A549 (cell line): ENCODE measurements at regions not wholly inside any gene's neighbourhood (a gene's known extent, or its start where the extent isn't known, plus 50 kb on each side); places are given as distances from the start of the nearest gene placed in this dataset.

ENCODE experiments used
- ATAC-seq, 2 experiments: fragments of 200-7000 bp in 1 of 2; fragments of >200 bp in 1 of 2; cut with Nextera tagmentation in 1 of 2; cut with Tn5 transposase in 1 of 2; 3 replicates each; pipeline versions ENCODE4 v1.8.0 to v1.9.1; 2018 to 2020; ENCODE audit warnings: mild to moderate bottlenecking in 1 of 2, moderate library complexity in 1 of 2
- CTCF ChIA-PET: fragments of 300-600 bp; sonication (Branson Sonifier 250); formaldehyde crosslinking; extraction: SDS; loops from one replicate; lab custom pipeline; 2021; ENCODE audit warnings: antibody characterized with exemption, inconsistent platforms; lab: Yijun Ruan, JAX
- POLR2A ChIA-PET: fragments of 350-600 bp; formaldehyde crosslinking; extraction: SDS; loops from one replicate; lab custom pipeline; 2021; ENCODE audit warnings: antibody characterized with exemption, inconsistent platforms; lab: Yijun Ruan, JAX
- DNase-seq, 2 experiments: peaks; one replicate each; pipeline versions ENCODE4 v3.0.0 to v3.0.0-alpha.2; 2011 to 2016; ENCODE audit warnings: low read depth in 1 of 2, low spot score in 1 of 2
- FAIRE-seq: peaks from 2 replicates; lab custom pipeline; 2011; peaks lifted over from hg19 to GRCh38; lab: Jason Lieb, UNC
- H3K27ac ChIP-seq, 2 experiments: fragments of >200 bp; sonication (Bioruptor Twin); formaldehyde crosslinking; 3 replicates each; pipeline ENCODE4 v1.5.1; 2016 to 2017
- H3K4me1 ChIP-seq: fragments of >200 bp; sonication (Bioruptor Twin); formaldehyde crosslinking; 3 replicates; pipeline ENCODE4 v1.6.1; 2016
- H3K4me2 ChIP-seq: fragments of >200 bp; sonication (Bioruptor Twin); formaldehyde crosslinking; 3 replicates; pipeline ENCODE4 v1.6.1; 2016
- H3K4me3 ChIP-seq: fragments of >200 bp; sonication (Bioruptor Twin); formaldehyde crosslinking; 3 replicates; pipeline ENCODE4 v1.5.1; 2016
- H3K9me3 ChIP-seq: fragments of >200 bp; sonication (Bioruptor Twin); formaldehyde crosslinking; 3 replicates; pipeline ENCODE4 v1.6.1; 2016
- CEBPB ChIP-seq, 2 experiments: fragments of >200 bp in 1 of 2; sonication (Bioruptor Twin) in 1 of 2; formaldehyde crosslinking in 1 of 2; IDR thresholded peaks; 2 replicates each; pipeline ENCODE4 v1.6.1; 2012 to 2016
- EHF ChIP-seq: fragments of 250-450 bp; sonication (Bioruptor Pico); IDR thresholded peaks from 2 replicates; pipeline ENCODE4 v1.5.0; 2020; ENCODE audit warnings: mild to moderate bottlenecking
- EHMT2 ChIP-seq: fragments of 200-600 bp; sonication (generic); IDR thresholded peaks from 2 replicates; pipeline ENCODE4 v1.6.1; 2016; ENCODE audit warnings: antibody characterized with exemption, low read depth, mild to moderate bottlenecking, moderate library complexity
- ESRRA ChIP-seq: fragments of 150-350 bp; IDR thresholded peaks from 2 replicates; pipeline ENCODE4 v1.6.1; 2014; ENCODE audit warnings: mild to moderate bottlenecking, low read length, borderline replicate concordance
- GATA3 ChIP-seq: IDR thresholded peaks from 2 replicates; pipeline ENCODE4 v1.6.1; 2012; ENCODE audit warnings: borderline replicate concordance
- HEYL ChIP-seq: fragments of 250-450 bp; sonication (Bioruptor Pico); IDR thresholded peaks from 2 replicates; pipeline ENCODE4 v1.8.0; 2021; ENCODE audit warnings: mild to moderate bottlenecking, moderate library complexity
- HOXA7 ChIP-seq: fragments of 250-450 bp; sonication (Bioruptor Pico); IDR thresholded peaks from 2 replicates; pipeline ENCODE4 v1.5.0; 2020; ENCODE audit warnings: mild to moderate bottlenecking, moderate library complexity
- HOXB13 ChIP-seq: fragments of 250-450 bp; sonication (Bioruptor Pico); IDR thresholded peaks from 2 replicates; pipeline ENCODE4 v1.5.0; 2020; ENCODE audit warnings: low read depth, mild to moderate bottlenecking, moderate library complexity
- HOXB5 ChIP-seq: fragments of 250-450 bp; sonication (Bioruptor Pico); IDR thresholded peaks from 2 replicates; pipeline ENCODE4 v1.5.0; 2020; ENCODE audit warnings: mild to moderate bottlenecking, moderate library complexity
- JUN ChIP-seq, 2 experiments: fragments of >200 bp; sonication (Bioruptor Twin); formaldehyde crosslinking; IDR thresholded peaks; 2 replicates in 1 of 2; 3 replicates in 1 of 2; pipeline ENCODE4 v1.6.1; 2016 to 2017
- KDM1A ChIP-seq: fragments of 200-600 bp; sonication (generic); IDR thresholded peaks from 2 replicates; pipeline ENCODE4 v1.6.1; 2016; ENCODE audit warnings: low read depth, mild to moderate bottlenecking
- MAFK ChIP-seq: fragments of 450-650 bp; IDR thresholded peaks from 2 replicates; pipeline ENCODE4 v1.6.1; 2014; ENCODE audit not compliant: partially characterized antibody
- NPAS2 ChIP-seq: fragments of 250-450 bp; sonication (Bioruptor Pico); IDR thresholded peaks from 2 replicates; pipeline ENCODE4 v1.8.0; 2022; ENCODE audit warnings: mild to moderate bottlenecking, moderate library complexity, borderline replicate concordance
- NR3C1 ChIP-seq: fragments of >200 bp; sonication (Bioruptor Twin); formaldehyde crosslinking; IDR thresholded peaks from 3 replicates; pipeline ENCODE4 v1.6.1; 2017
- PHF8 ChIP-seq: fragments of 200-600 bp; sonication (generic); IDR thresholded peaks from 2 replicates; pipeline ENCODE4 v1.6.1; 2016; ENCODE audit warnings: low read depth, mild to moderate bottlenecking, antibody characterized with exemption, moderate library complexity, borderline replicate concordance
- RARB ChIP-seq: fragments of 250-450 bp; sonication (Bioruptor Pico); IDR thresholded peaks from 2 replicates; pipeline ENCODE4 v1.8.0; 2021; ENCODE audit warnings: mild to moderate bottlenecking, moderate library complexity
- RCOR1 ChIP-seq: fragments of 150-350 bp; IDR thresholded peaks from 2 replicates; pipeline ENCODE4 v1.6.1; 2014; ENCODE audit warnings: antibody characterized with exemption, low read length, low read depth
- SMC3 ChIP-seq: fragments of >200 bp; sonication (Bioruptor Twin); formaldehyde crosslinking; IDR thresholded peaks from 3 replicates; pipeline ENCODE4 v1.6.1; 2018; ENCODE audit warnings: inconsistent platforms
- SREBF2 ChIP-seq: fragments of 450-650 bp; IDR thresholded peaks from 2 replicates; pipeline ENCODE4 v1.6.1; 2014; ENCODE audit warnings: mild to moderate bottlenecking, moderate library complexity
- TP53 ChIP-seq: fragments of 250-450 bp; sonication (Bioruptor Pico); IDR thresholded peaks from 2 replicates; pipeline ENCODE4 v1.5.0; 2021; ENCODE audit warnings: mild to moderate bottlenecking, moderate library complexity
- WGBS: methylation state at CpG from one replicate; pipeline ENCODE4 v1.1.6; 2017; ENCODE audit errors: missing lambda C conversion rate; 5-methylcytosine and 5-hydroxymethylcytosine counted together
- TF ChIP-seq, protein P1 (sequence below): fragments of 200-600 bp; sonication (generic); IDR thresholded peaks from 2 replicates; pipeline ENCODE4 v1.6.1; 2016; ENCODE audit warnings: antibody characterized with exemption, mild to moderate bottlenecking, moderate library complexity
- TF ChIP-seq, protein P2 (sequence below): fragments of 250-450 bp; sonication (Bioruptor Pico); IDR thresholded peaks from 2 replicates; pipeline ENCODE4 v1.5.0; 2021; ENCODE audit warnings: mild to moderate bottlenecking, moderate library complexity, borderline replicate concordance
- TF ChIP-seq, protein P3 (sequence below): fragments of >200 bp; sonication (Bioruptor Twin); formaldehyde crosslinking; IDR thresholded peaks from 2 replicates; pipeline ENCODE4 v1.6.1; 2016
- TF ChIP-seq, protein P4 (sequence below): IDR thresholded peaks from 2 replicates; pipeline ENCODE4 v1.6.1; 2012
- TF ChIP-seq, protein P5 (sequence below): IDR thresholded peaks from 2 replicates; pipeline ENCODE4 v1.6.1; 2012; ENCODE audit warnings: low read depth, borderline replicate concordance
- TF ChIP-seq, protein P6 (sequence below): fragments of 450-650 bp; IDR thresholded peaks from 2 replicates; pipeline ENCODE4 v1.6.1; 2014; ENCODE audit warnings: antibody characterized with exemption
- TF ChIP-seq, protein P7 (sequence below): fragments of >200 bp; sonication (Bioruptor Twin); formaldehyde crosslinking; IDR thresholded peaks from 3 replicates; pipeline ENCODE4 v1.6.1; 2016

DNA sequence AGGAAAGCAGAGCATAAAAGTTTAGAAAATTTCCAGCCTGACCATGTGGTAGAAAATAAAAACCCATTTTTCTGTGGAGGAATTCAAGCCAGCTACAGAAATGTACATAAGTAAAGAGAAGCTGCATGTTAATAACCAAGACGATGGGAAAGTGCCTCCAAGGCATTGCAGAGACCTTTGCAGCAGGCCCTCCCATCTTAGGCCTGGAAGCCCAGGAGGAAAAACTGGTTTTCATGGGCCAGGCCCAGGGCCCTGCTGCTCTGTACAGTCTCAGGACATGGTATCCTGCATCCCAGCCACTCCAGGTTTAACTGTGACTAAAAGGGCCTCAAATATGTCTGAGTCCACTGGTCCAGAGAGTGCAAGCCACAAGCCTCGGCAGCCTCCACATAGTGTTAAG, 754.8 kb upstream of the RIOK2 start (continued):
- TF ChIP-seq NPAS2 (CRISPR knock-in tag), result no peak
- TF ChIP-seq ESRRA, result no peak
- TF ChIP-seq, protein P1, sequence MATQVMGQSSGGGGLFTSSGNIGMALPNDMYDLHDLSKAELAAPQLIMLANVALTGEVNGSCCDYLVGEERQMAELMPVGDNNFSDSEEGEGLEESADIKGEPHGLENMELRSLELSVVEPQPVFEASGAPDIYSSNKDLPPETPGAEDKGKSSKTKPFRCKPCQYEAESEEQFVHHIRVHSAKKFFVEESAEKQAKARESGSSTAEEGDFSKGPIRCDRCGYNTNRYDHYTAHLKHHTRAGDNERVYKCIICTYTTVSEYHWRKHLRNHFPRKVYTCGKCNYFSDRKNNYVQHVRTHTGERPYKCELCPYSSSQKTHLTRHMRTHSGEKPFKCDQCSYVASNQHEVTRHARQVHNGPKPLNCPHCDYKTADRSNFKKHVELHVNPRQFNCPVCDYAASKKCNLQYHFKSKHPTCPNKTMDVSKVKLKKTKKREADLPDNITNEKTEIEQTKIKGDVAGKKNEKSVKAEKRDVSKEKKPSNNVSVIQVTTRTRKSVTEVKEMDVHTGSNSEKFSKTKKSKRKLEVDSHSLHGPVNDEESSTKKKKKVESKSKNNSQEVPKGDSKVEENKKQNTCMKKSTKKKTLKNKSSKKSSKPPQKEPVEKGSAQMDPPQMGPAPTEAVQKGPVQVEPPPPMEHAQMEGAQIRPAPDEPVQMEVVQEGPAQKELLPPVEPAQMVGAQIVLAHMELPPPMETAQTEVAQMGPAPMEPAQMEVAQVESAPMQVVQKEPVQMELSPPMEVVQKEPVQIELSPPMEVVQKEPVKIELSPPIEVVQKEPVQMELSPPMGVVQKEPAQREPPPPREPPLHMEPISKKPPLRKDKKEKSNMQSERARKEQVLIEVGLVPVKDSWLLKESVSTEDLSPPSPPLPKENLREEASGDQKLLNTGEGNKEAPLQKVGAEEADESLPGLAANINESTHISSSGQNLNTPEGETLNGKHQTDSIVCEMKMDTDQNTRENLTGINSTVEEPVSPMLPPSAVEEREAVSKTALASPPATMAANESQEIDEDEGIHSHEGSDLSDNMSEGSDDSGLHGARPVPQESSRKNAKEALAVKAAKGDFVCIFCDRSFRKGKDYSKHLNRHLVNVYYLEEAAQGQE, result no peak
- no peak for TF ChIP-seq SREBF2
- TF ChIP-seq EHMT2, result no peak
- no peak for TF ChIP-seq CEBPB (IDR thresholded peaks at IDR 0.05)

DNA sequence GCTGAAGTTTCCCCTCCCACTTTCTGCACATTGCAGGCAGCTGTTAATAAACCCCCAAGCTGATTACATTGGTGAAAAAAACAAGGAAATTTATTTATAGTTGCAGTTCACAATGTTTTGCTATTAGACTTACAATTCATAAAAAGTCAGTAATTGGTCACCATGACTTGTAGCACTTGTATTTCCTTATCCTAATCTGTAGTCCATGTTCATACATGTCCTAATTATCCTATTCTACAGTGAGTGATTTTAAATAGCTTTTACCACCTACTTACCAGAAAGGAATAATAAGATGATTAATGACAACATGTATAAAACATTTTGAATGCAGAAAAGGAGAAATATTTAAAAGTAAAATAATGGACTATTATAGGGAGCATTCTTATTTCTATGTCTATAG, 760.0 kb upstream of the RIOK2 start:
- TF ChIP-seq HOXB5 (CRISPR knock-in tag), result no peak
- no peak for TF ChIP-seq PHF8
- no peak for TF ChIP-seq KDM1A
- TF ChIP-seq HOXA7 (CRISPR knock-in tag), result no peak
- TF ChIP-seq, protein P2, sequence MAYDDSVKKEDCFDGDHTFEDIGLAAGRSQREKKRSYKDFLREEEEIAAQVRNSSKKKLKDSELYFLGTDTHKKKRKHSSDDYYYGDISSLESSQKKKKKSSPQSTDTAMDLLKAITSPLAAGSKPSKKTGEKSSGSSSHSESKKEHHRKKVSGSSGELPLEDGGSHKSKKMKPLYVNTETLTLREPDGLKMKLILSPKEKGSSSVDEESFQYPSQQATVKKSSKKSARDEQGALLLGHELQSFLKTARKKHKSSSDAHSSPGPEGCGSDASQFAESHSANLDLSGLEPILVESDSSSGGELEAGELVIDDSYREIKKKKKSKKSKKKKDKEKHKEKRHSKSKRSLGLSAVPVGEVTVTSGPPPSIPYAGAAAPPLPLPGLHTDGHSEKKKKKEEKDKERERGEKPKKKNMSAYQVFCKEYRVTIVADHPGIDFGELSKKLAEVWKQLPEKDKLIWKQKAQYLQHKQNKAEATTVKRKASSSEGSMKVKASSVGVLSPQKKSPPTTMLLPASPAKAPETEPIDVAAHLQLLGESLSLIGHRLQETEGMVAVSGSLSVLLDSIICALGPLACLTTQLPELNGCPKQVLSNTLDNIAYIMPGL (CRISPR knock-in tag), result no peak
- no peak for TF ChIP-seq CEBPB (IDR thresholded peaks at IDR 0.05)
- no peak for TF ChIP-seq HOXB13 (CRISPR knock-in tag)
- TF ChIP-seq, protein P3, sequence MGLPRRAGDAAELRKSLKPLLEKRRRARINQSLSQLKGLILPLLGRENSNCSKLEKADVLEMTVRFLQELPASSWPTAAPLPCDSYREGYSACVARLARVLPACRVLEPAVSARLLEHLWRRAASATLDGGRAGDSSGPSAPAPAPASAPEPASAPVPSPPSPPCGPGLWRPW, result no peak
- no peak for TF ChIP-seq SMC3
- TF ChIP-seq NR3C1, result no peak
- TF ChIP-seq JUN (IDR thresholded peaks at IDR 0.05), result no peak
- no peak for TF ChIP-seq EHF
- no peak for TF ChIP-seq SREBF2
- TF ChIP-seq TP53 (CRISPR knock-in tag), result no peak
- TF ChIP-seq EHMT2, result no peak
- no peak for FAIRE-seq
- Histone ChIP-seq H3K4me2 (no peak overlapping the region), H3K9me3 (peaks cover 3% of the 10 kb centered on the region; the same call in 1 of the 3 replicates), H3K4me1 (no peaks in the 10 kb centered on the region), H3K4me3 (no peak overlapping the region), H3K27ac (no peak overlapping the region)
- POLR2A ChIA-PET, result no interaction called here
- CTCF ChIA-PET, result no interaction called here
- no peak for DNase-seq
- ATAC-seq, result no peak

DNA sequence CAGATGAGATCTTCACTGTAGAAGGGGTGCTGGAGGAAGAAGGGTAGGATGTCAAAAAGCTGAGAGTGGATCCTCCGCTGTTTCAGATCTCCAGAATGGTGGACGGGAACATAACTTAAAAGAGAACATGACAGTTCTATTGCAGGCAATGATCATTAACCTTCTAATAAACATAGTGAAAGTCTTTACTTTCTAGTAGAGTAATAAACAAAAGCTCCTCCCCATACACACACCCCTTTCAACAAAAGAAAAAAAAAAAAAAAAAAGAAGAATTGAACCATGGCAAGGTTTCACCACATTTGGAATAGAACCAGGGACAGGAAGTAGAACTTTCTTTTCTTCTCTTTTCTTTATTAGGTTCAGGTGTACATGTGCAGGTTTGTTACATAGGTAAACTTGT, 768.1 kb upstream of the RIOK2 start:
- Histone ChIP-seq H3K27ac (no peak overlapping the region), H3K4me3 (no peak overlapping the region), H3K4me2 (no peak overlapping the region), H3K9me3 (0 out of 3 replicates have a peak, but pooled peaks cover 2% of the 10 kb centered on the region), H3K4me1 (no peaks in the 10 kb centered on the region)
- WGBS, result 60% methylated on average over 2 of the region's 2 CpGs
- no peak for FAIRE-seq
- ATAC-seq, result no peak
- POLR2A ChIA-PET, result no interaction called here
- CTCF ChIA-PET, result no interaction called here
- no peak for DNase-seq
- TF ChIP-seq, protein P4, sequence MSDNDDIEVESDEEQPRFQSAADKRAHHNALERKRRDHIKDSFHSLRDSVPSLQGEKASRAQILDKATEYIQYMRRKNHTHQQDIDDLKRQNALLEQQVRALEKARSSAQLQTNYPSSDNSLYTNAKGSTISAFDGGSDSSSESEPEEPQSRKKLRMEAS, result no peak
- TF ChIP-seq RCOR1 (no peak), KDM1A (no peak), SMC3 (no peak), HEYL (CRISPR knock-in tag) (no peak), NR3C1 (no peak), GATA3 (no peak), MAFK (no peak), TP53 (CRISPR knock-in tag) (no peak), EHMT2 (no peak), RARB (CRISPR knock-in tag) (no peak)
- TF ChIP-seq, protein P5, sequence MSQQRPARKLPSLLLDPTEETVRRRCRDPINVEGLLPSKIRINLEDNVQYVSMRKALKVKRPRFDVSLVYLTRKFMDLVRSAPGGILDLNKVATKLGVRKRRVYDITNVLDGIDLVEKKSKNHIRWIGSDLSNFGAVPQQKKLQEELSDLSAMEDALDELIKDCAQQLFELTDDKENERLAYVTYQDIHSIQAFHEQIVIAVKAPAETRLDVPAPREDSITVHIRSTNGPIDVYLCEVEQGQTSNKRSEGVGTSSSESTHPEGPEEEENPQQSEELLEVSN, result no peak
- TF ChIP-seq, protein P6, sequence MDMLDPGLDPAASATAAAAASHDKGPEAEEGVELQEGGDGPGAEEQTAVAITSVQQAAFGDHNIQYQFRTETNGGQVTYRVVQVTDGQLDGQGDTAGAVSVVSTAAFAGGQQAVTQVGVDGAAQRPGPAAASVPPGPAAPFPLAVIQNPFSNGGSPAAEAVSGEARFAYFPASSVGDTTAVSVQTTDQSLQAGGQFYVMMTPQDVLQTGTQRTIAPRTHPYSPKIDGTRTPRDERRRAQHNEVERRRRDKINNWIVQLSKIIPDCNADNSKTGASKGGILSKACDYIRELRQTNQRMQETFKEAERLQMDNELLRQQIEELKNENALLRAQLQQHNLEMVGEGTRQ, result no peak
- TF ChIP-seq, protein P3, result no peak
- TF ChIP-seq, protein P7, sequence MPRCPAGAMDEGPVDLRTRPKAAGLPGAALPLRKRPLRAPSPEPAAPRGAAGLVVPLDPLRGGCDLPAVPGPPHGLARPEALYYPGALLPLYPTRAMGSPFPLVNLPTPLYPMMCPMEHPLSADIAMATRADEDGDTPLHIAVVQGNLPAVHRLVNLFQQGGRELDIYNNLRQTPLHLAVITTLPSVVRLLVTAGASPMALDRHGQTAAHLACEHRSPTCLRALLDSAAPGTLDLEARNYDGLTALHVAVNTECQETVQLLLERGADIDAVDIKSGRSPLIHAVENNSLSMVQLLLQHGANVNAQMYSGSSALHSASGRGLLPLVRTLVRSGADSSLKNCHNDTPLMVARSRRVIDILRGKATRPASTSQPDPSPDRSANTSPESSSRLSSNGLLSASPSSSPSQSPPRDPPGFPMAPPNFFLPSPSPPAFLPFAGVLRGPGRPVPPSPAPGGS, result no peak
